ENCODE measurements at regions not wholly inside any gene's neighbourhood (a gene's known extent, or its start where the extent isn't known, plus 50 kb on each side); places are given as distances from the start of the nearest gene placed in this dataset.

- no peak for TF ChIP-seq CTCF (IDR thresholded peaks at IDR 0.05)
- no peak for TF ChIP-seq POLR2A (IDR thresholded peaks at IDR 0.05)
Observed at GRCh38 chr2:65548064-65548463, 115.7 kb upstream of the SPRED2 start.
